WTC11 (cell line): ENCODE measurements at regions not wholly inside any gene's neighbourhood (a gene's known extent, or its start where the extent isn't known, plus 50 kb on each side); places are given as distances from the start of the nearest gene placed in this dataset.

Source experiments
- ATAC-seq: fragments of 200-7000 bp; cut with Tn5 transposase; 2 replicates; pipeline ENCODE4 v1.10.0; 2021; ENCODE audit warnings: mild to moderate bottlenecking, moderate library complexity
- CTCF ChIA-PET: fragments of 300-600 bp; sonication (Branson Sonifier 250); formaldehyde crosslinking; loops from one replicate; lab custom pipeline; 2021; ENCODE audit warnings: antibody characterized with exemption; lab: Charles Lee
- POLR2A ChIA-PET: fragments of 350-600 bp; sonication (Branson Sonifier 250); formaldehyde crosslinking; loops from one replicate; lab custom pipeline; 2021; ENCODE audit warnings: antibody characterized with exemption; lab: Charles Lee
- DNase-seq: peaks from one replicate; pipeline ENCODE4 v3.0.0; 2021; ENCODE audit warnings: low spot score
- H3K27ac Mint-ChIP-seq: 2 replicates; pipeline ENCODE4 v1.8.0; 2021; ENCODE audit warnings: mixed read lengths
- H3K27me3 Mint-ChIP-seq: 2 replicates; pipeline ENCODE4 v1.8.0; 2021; ENCODE audit warnings: low read depth, mild to moderate bottlenecking, moderate library complexity, mixed read lengths
- H3K36me3 Mint-ChIP-seq: 2 replicates; pipeline ENCODE4 v1.8.0; 2021; ENCODE audit warnings: mixed read lengths
- H3K4me1 Mint-ChIP-seq: 2 replicates; pipeline ENCODE4 v1.8.0; 2022; ENCODE audit warnings: mixed read lengths
- H3K4me3 Mint-ChIP-seq: 2 replicates; pipeline ENCODE4 v1.8.0; 2021; ENCODE audit warnings: mild to moderate bottlenecking, moderate library complexity, mixed read lengths
- H3K9me3 Mint-ChIP-seq: 2 replicates; pipeline ENCODE4 v1.8.0; 2021; ENCODE audit warnings: mixed read lengths
- ATF2 ChIP-seq: sonication (generic); formaldehyde crosslinking; IDR thresholded peaks from 2 replicates; pipeline ENCODE4 v1.8.1; 2022; ENCODE audit warnings: low read depth, missing genetic modification reagents, borderline replicate concordance
- CBFB ChIP-seq: sonication (generic); formaldehyde crosslinking; IDR thresholded peaks from 2 replicates; pipeline ENCODE4 v1.8.1; 2022; ENCODE audit warnings: mild to moderate bottlenecking, low read depth, missing genetic modification reagents
- CDX4 ChIP-seq: fragments of 250-450 bp; sonication (Bioruptor Pico); IDR thresholded peaks from 2 replicates; pipeline ENCODE4 v1.9.0; 2021; ENCODE audit warnings: moderate library complexity, mild to moderate bottlenecking, inconsistent platforms, borderline replicate concordance
- E2F4 ChIP-seq: sonication (generic); formaldehyde crosslinking; IDR thresholded peaks from 2 replicates; pipeline ENCODE4 v1.8.1; 2022; ENCODE audit warnings: low read depth, mild to moderate bottlenecking, moderate library complexity, missing genetic modification reagents, borderline replicate concordance
- ESRRA ChIP-seq: sonication (generic); formaldehyde crosslinking; IDR thresholded peaks from 2 replicates; pipeline ENCODE4 v1.8.1; 2022; ENCODE audit warnings: mild to moderate bottlenecking, missing genetic modification reagents, borderline replicate concordance
- FOXP4 ChIP-seq: sonication (generic); formaldehyde crosslinking; IDR thresholded peaks from 2 replicates; pipeline ENCODE4 v1.8.0; 2022; ENCODE audit warnings: mild to moderate bottlenecking, missing genetic modification reagents
- GTF2I ChIP-seq: fragments of 250-450 bp; sonication (Bioruptor Pico); conservative IDR thresholded peaks from 2 replicates; pipeline ENCODE4 v1.4.0; 2021; ENCODE audit warnings: mild to moderate bottlenecking
- IRF2 ChIP-seq: sonication (generic); formaldehyde crosslinking; IDR thresholded peaks from 2 replicates; pipeline ENCODE4 v1.8.0; 2022; ENCODE audit warnings: low read depth, missing genetic modification reagents, borderline replicate concordance
- JUN ChIP-seq: sonication (generic); formaldehyde crosslinking; IDR thresholded peaks from 2 replicates; pipeline ENCODE4 v1.8.0; 2023; ENCODE audit warnings: mild to moderate bottlenecking, missing genetic modification reagents
- MLX ChIP-seq: sonication (generic); formaldehyde crosslinking; IDR thresholded peaks from 2 replicates; pipeline ENCODE4 v1.8.1; 2023; ENCODE audit warnings: mild to moderate bottlenecking, missing genetic modification reagents, moderate library complexity
- NFE2L1 ChIP-seq: sonication (generic); formaldehyde crosslinking; IDR thresholded peaks from 2 replicates; pipeline ENCODE4 v1.8.1; 2023; ENCODE audit warnings: missing genetic modification reagents
- PRDM15 ChIP-seq: sonication (generic); formaldehyde crosslinking; IDR thresholded peaks from 2 replicates; pipeline ENCODE4 v1.8.0; 2022; ENCODE audit warnings: missing genetic modification reagents
- STAT6 ChIP-seq: sonication (generic); formaldehyde crosslinking; conservative IDR thresholded peaks from 2 replicates; pipeline ENCODE4 v1.8.1; 2023; ENCODE audit warnings: mild to moderate bottlenecking, low read depth, missing genetic modification reagents, moderate library complexity
- ZMAT4 ChIP-seq: fragments of 250-450 bp; sonication (Bioruptor Pico); IDR thresholded peaks from 2 replicates; pipeline ENCODE4 v1.9.0; 2021; ENCODE audit warnings: mild to moderate bottlenecking

- ATAC-seq = no peak
- CTCF ChIA-PET = no interaction called here
- POLR2A ChIA-PET = no interaction called here
- Mint-ChIP-seq H3K27ac (no peak overlapping the region), H3K36me3 (no peaks in the 10 kb centered on the region), H3K4me1 (peaks cover 32% of the 10 kb centered on the region), H3K4me3 (no peak overlapping the region), H3K27me3 (no peaks in the 10 kb centered on the region), H3K9me3 (no peaks in the 10 kb centered on the region)
- TF ChIP-seq CBFB = no peak
- TF ChIP-seq JUN (CRISPR knock-in tag) = no peak
- no peak for TF ChIP-seq STAT6 (CRISPR knock-in tag)
- no peak for TF ChIP-seq ZMAT4 (CRISPR knock-in tag)
- TF ChIP-seq GTF2I (CRISPR knock-in tag) = no peak
- no peak for TF ChIP-seq MLX (CRISPR knock-in tag)
- no peak for TF ChIP-seq ESRRA (CRISPR knock-in tag)
- TF ChIP-seq CDX4 = no peak
- TF ChIP-seq PRDM15 (CRISPR knock-in tag) = no peak
- TF ChIP-seq E2F4 (CRISPR knock-in tag) = no peak
- TF ChIP-seq NFE2L1 = no peak
- no peak for DNase-seq
Observed at GRCh38 chr3:66622756-66623457, 122.1 kb upstream of the LRIG1 start.

GRCh38 chr3:66625505-66626216 lies 124.8 kb upstream of the LRIG1 start:
- Mint-ChIP-seq H3K9me3 (no peaks in the 10 kb centered on the region), H3K27me3 (no peaks in the 10 kb centered on the region; the same call in 1 of the 2 replicates), H3K4me3 (no peak overlapping the region), H3K4me1 (peaks cover 38% of the 10 kb centered on the region), H3K36me3 (no peaks in the 10 kb centered on the region), H3K27ac (no peak overlapping the region; the same call in 1 of the 2 replicates)
- ChIA-PET POLR2A (no interaction called here), CTCF (no interaction called here)
- DNase-seq (no peak), ATAC-seq (no peak)
- TF ChIP-seq FOXP4 (CRISPR knock-in tag) (no peak), IRF2 (CRISPR knock-in tag) (no peak), CDX4 (no peak), ATF2 (CRISPR knock-in tag) (no peak)
